ENCODE measurements at regions not wholly inside any gene's neighbourhood (a gene's known extent, or its start where the extent isn't known, plus 50 kb on each side); places are given as distances from the start of the nearest gene placed in this dataset.

GRCh38 chr1:14362331-14362730 lies 236.2 kb upstream of the KAZN start:
- DNase-seq, result no peak

- no peak for DNase-seq
Measured at GRCh38 chr1:14363036-14363590, 235.4 kb upstream of the KAZN start.

GRCh38 chr1:14363707-14364413 lies 234.6 kb upstream of the KAZN start:
- DNase-seq, result no peak

GRCh38 chr1:14365301-14365988 lies 233.0 kb upstream of the KAZN start:
- peak; percentile 73 for DNase-seq

GRCh38 chr1:14366091-14367018 lies 232.1 kb upstream of the KAZN start:
- DNase-seq, result peak; percentile 80

GRCh38 chr1:14367451-14367850 lies 231.0 kb upstream of the KAZN start:
- DNase-seq, result no peak

GRCh38 chr1:14369526-14370213 lies 228.8 kb upstream of the KAZN start:
- DNase-seq, result no peak

GRCh38 chr1:14371771-14372497 lies 226.6 kb upstream of the KAZN start:
- DNase-seq, result no peak

- no peak for DNase-seq
Measured at GRCh38 chr1:14372526-14372925, 226.0 kb upstream of the KAZN start.

- DNase-seq, result no peak
Measured at GRCh38 chr1:14373081-14373758, 225.3 kb upstream of the KAZN start.

GRCh38 chr1:14375226-14375625 lies 223.3 kb upstream of the KAZN start:
- no peak for DNase-seq

- DNase-seq, result no peak
Measured at GRCh38 chr1:14377386-14377785, 221.1 kb upstream of the KAZN start.

- DNase-seq, result no peak
Measured at GRCh38 chr1:14380408-14380807, 218.1 kb upstream of the KAZN start.

- no peak for DNase-seq
Measured at GRCh38 chr1:14390816-14391215, 207.7 kb upstream of the KAZN start.

GRCh38 chr1:14392161-14392858 lies 206.2 kb upstream of the KAZN start:
- no peak for DNase-seq

GRCh38 chr1:14392859-14393365 lies 205.6 kb upstream of the KAZN start:
- no peak for DNase-seq

GRCh38 chr1:14396100-14396499 lies 202.4 kb upstream of the KAZN start:
- DNase-seq, result no peak

- no peak for DNase-seq
Measured at GRCh38 chr1:14403961-14404645, 194.4 kb upstream of the KAZN start.

- no peak for DNase-seq
Measured at GRCh38 chr1:14404862-14405301, 193.6 kb upstream of the KAZN start.

Measured in hindlimb muscle (tissue), 1 donor.